IPS DF 6.9 (cell line): ENCODE measurements at regions not wholly inside any gene's neighbourhood (a gene's known extent, or its start where the extent isn't known, plus 50 kb on each side); places are given as distances from the start of the nearest gene placed in this dataset.

ENCODE experiments used
- DNase-seq: peaks from one replicate; pipeline ENCODE4 v3.0.0-alpha.2; 2013; ENCODE audit warnings: low read depth, low spot score
- H3K27ac ChIP-seq: one replicate; pipeline ENCODE4 v1.5.1; 2013; ENCODE audit warnings: low read length, control low read depth
- H3K27me3 ChIP-seq: 2 replicates; pipeline ENCODE4 v1.6.1; 2013; ENCODE audit warnings: mild to moderate bottlenecking, low read length; ENCODE audit not compliant: control insufficient read depth, insufficient read depth
- H3K36me3 ChIP-seq: 2 replicates; pipeline ENCODE4 v1.6.1; 2013; ENCODE audit warnings: low read length; ENCODE audit not compliant: control insufficient read depth, insufficient read depth
- H3K4me1 ChIP-seq: 2 replicates; pipeline ENCODE4 v1.6.1; 2013; ENCODE audit warnings: low read length; ENCODE audit not compliant: control insufficient read depth, insufficient read depth
- H3K4me3 ChIP-seq: 2 replicates; pipeline ENCODE4 v1.5.1; 2013; ENCODE audit warnings: mild to moderate bottlenecking, low read length
- H3K9me3 ChIP-seq: 2 replicates; pipeline ENCODE4 v1.6.1; 2013; ENCODE audit warnings: low read length, inconsistent platforms; ENCODE audit not compliant: control insufficient read depth, insufficient read depth
- WGBS: extraction: QIAGEN DNeasy Blood & Tissue Kit; methylation state at CpG from one replicate; pipeline ENCODE4 v1.1.7; 2013; ENCODE audit warnings: mixed read lengths, missing lambda C conversion rate; ENCODE audit not compliant: insufficient read length, insufficient coverage; 5-methylcytosine and 5-hydroxymethylcytosine counted together

DNA sequence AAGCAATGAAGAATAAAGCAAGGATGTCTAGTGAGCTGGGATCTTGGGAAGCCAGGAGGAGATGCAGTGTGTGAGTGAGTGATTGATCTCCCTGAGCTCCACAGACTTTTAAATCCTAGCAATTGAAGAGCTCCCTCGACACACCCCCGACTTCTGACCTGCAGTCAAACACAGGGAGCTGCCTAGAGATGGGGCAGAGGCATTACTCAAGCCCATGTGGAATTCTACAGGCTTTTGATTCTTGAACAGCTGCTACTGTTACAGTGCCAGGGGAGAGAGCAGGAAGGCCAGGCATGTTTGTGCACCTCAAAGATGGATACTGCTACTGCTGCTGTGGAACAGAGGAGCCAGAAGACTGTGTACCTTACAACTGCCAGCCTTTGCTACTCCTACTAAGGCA lies 1403.1 kb upstream of the ALCAM start:
- DNase-seq, result no peak
- no CpG with 5 or more reads among the region's 2 CpGs for whole genome bisulfite sequencing
- Histone ChIP-seq H3K9me3 (0 out of 2 replicates have a peak, but pooled peaks cover 1% of the 10 kb centered on the region), H3K27ac (no peak overlapping the region), H3K36me3 (no peaks in the 10 kb centered on the region; the same call in 1 of the 2 replicates), H3K27me3 (no peaks in the 10 kb centered on the region), H3K4me1 (no peaks in the 10 kb centered on the region), H3K4me3 (no peak overlapping the region)

DNA sequence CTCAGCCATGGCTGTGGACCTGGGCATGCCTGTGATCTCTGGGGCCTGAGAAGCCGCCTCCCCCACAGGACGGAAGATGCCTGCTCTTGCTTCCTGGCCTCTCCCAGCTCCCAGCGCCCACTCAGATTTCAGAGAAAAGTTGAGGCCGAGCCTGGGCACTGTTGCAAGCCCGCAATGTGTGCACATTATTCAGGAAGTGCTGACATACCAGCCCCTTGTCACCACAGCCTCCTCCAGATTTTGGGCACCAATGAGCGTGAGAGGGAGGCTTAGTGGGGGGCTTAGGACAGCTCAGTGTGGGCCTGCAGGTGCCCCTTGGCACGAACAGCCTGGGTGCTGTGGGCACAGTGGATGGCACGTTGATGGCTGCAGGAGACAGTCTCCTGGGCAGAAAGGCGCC lies 1400.9 kb upstream of the ALCAM start:
- Histone ChIP-seq H3K27ac (no peak overlapping the region), H3K27me3 (no peaks in the 10 kb centered on the region), H3K4me1 (no peaks in the 10 kb centered on the region), H3K36me3 (no peaks in the 10 kb centered on the region; the same call in 1 of the 2 replicates), H3K4me3 (no peak overlapping the region), H3K9me3 (0 out of 2 replicates have a peak, but pooled peaks cover 1% of the 10 kb centered on the region)
- DNase-seq, result no peak
- WGBS, result no CpG with 5 or more reads among the region's 9 CpGs

DNA sequence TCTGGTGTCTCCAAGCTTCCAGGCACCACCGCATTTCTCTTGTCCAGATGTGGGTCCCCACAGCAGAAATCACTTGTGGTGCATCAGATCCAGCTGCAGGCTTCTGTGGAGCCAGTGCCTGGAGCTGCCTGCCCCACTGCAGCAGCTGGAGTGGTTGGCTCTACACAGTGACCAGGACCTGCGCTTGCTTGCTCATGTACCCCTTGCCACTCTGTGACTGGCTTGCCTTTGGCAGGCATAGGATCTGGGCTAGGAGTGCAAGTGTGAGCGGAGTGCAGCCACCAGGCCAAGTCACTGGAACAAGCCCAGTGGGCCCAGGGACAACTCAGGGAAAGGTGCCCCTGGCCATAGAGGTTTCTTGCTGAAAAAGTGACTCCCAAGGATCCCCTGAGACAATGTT lies 1400.0 kb upstream of the ALCAM start:
- WGBS, result no CpG with 5 or more reads among the region's 3 CpGs
- no peak for DNase-seq
- Histone ChIP-seq H3K4me3 (no peak overlapping the region), H3K4me1 (no peaks in the 10 kb centered on the region), H3K36me3 (no peaks in the 10 kb centered on the region; the same call in 1 of the 2 replicates), H3K9me3 (0 out of 2 replicates have a peak, but pooled peaks cover 1% of the 10 kb centered on the region), H3K27ac (no peak overlapping the region), H3K27me3 (no peaks in the 10 kb centered on the region)

DNA sequence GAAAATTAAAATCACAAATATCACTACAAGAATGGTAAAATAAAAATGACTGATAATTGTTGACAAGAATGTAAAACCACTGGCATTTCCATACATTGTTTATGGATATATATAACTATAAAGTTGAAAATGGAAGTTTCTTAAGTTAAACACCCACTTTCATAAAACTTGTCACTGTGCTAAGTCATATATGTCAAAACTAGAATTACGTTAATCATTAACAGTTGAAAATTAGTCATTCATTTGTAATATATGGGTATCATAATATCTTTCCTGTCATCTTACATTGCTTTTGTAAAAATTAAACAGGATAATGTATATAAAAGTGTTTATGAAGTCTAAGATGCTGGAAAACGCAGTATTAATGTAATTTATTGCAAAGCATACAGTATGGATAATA lies 1398.6 kb upstream of the ALCAM start:
- no CpG with 5 or more reads among the region's 2 CpGs for WGBS
- Histone ChIP-seq H3K9me3 (0 out of 2 replicates have a peak, but pooled peaks cover 1% of the 10 kb centered on the region), H3K27me3 (no peaks in the 10 kb centered on the region), H3K4me1 (no peaks in the 10 kb centered on the region), H3K4me3 (no peak overlapping the region), H3K27ac (no peak overlapping the region), H3K36me3 (no peaks in the 10 kb centered on the region; the same call in 1 of the 2 replicates)
- no peak for DNase-seq

DNA sequence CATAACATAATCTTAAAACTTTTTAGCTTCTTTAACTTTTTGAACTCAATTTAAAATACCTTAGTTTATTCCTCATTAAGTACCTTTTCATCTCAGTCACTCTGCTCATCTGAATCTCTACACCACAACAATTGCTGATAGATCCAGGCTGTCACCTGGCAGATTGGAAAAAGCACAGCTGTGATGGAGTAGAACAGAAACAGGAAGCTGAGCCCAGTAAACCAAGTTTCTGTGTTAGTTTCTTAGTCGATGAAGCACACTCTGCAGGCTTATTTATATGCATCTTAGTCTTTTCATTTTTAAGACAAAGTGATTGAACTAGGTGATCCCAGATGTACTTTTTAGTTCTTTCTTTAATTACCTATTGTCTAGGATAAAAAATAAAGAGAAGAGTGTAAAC lies 1398.0 kb upstream of the ALCAM start:
- Histone ChIP-seq H3K36me3 (no peaks in the 10 kb centered on the region; the same call in 1 of the 2 replicates), H3K4me3 (no peak overlapping the region), H3K9me3 (0 out of 2 replicates have a peak, but pooled peaks cover 1% of the 10 kb centered on the region), H3K27ac (no peak overlapping the region), H3K27me3 (no peaks in the 10 kb centered on the region), H3K4me1 (no peaks in the 10 kb centered on the region)
- WGBS, result no CpG with 5 or more reads among the region's 1 CpG
- DNase-seq, result no peak

DNA sequence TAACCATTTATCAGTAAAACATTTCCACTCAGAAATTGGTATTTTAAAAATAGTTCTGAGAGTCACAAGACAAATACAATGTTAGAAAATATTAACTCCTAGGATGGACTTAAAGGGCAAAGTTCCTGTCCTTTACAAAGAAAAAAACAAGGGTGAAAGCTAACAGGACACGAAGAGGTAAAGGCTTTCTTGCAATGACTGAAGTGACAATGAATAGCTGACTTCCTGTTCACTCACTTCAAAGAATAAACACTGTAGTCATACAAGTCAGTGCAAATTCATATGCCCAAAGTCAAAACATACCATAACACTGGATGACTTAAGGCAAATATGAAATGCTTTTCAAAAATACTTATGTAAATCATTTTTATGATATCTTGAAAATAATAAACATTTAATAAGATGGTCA lies 1389.8 kb upstream of the ALCAM start:
- DNase-seq, result no peak
- Histone ChIP-seq H3K9me3 (no peaks in the 10 kb centered on the region), H3K36me3 (no peaks in the 10 kb centered on the region), H3K4me3 (no peak overlapping the region), H3K4me1 (no peaks in the 10 kb centered on the region), H3K27ac (no peak overlapping the region), H3K27me3 (no peaks in the 10 kb centered on the region)
- no CpG with 5 or more reads among the region's 1 CpG for WGBS

DNA sequence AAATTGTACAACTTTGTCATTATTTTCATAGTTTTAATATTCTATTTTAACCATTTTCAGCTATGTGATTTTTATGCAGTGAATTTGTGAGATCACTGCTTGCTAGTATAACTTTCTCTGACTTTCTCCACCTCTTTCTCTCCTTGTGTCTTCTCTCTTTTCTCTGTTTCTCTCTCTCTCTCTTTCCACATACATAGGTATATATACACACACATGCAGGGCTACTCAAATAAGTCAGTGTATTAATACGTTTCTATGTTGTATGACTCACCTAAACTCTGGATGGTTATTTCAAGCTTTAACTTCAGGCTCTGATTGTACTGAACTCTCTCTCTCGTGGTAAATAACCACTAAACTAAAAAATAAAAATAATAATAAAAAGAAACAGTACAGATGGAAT lies 1389.3 kb upstream of the ALCAM start:
- Histone ChIP-seq H3K27ac (no peak overlapping the region), H3K4me3 (no peak overlapping the region), H3K9me3 (no peaks in the 10 kb centered on the region), H3K27me3 (no peaks in the 10 kb centered on the region), H3K36me3 (no peaks in the 10 kb centered on the region), H3K4me1 (no peaks in the 10 kb centered on the region)
- no peak for DNase-seq
- whole genome bisulfite sequencing, result no CpG with 5 or more reads among the region's 2 CpGs

DNA sequence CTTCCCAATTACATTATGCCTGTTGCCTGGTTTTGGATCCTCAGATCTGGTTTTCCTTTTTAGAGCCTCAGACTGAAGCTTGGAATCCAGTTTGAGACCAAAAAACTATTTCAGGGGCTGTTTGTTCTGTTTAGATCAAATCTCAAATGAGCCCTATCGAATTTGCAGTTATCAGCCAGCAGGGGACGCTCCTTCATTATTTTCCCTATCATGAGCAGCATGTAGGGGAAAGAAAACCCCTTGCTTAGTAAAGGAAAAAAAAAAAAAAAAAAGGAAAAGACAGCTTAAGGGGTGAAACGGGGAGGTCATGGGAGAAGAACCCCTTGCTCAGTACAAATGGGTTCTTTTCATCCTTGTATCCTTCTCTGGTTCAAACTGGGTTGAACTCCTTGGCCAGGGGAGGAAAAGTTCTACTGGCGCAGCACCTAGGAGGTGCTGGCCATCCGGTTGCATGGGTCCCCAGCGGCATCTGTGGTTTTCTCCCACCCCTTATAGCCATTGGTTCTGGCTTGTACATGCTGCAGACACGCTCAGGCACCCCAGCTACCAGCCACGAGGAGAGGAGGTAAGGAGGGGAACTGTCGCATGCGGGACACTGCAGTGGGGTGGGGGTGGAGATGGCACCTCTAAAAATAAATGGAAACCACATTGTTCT lies 1375.1 kb upstream of the ALCAM start:
- no peaks in the 10 kb centered on the region for H3K36me3 ChIP-seq
- no peaks in the 10 kb centered on the region for H3K9me3 ChIP-seq
- H3K27ac ChIP-seq, result no peak overlapping the region
- H3K4me3 ChIP-seq, result no peak overlapping the region
- H3K27me3 ChIP-seq, result no peaks in the 10 kb centered on the region
- DNase-seq, result peak; percentile 41
- H3K4me1 ChIP-seq, result no peaks in the 10 kb centered on the region
- WGBS, result no CpG with 5 or more reads among the region's 10 CpGs

DNA sequence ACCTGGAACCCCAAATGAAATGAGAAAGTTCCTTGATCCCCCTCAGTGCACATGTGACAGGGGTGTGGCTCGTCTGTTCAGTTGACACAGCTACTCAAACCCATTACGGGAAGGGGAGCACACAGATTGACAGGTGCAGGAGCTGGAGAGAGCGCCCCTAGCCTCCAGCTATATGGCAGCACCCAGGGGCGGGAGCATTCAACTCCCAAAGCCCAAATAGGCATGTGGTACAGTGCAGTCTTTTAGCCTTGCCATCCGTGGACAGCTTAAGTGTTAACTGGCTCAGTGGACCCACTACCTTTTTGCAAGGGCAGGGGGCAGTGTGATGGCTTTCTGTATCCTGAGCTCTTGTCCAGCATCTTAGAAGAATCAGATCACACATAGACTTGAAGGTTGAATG lies 1374.2 kb upstream of the ALCAM start:
- Histone ChIP-seq H3K9me3 (no peaks in the 10 kb centered on the region), H3K4me1 (no peaks in the 10 kb centered on the region), H3K36me3 (no peaks in the 10 kb centered on the region), H3K4me3 (no peak overlapping the region), H3K27ac (no peak overlapping the region), H3K27me3 (no peaks in the 10 kb centered on the region)
- no peak for DNase-seq
- no CpG with 5 or more reads among the region's 5 CpGs for WGBS

DNA sequence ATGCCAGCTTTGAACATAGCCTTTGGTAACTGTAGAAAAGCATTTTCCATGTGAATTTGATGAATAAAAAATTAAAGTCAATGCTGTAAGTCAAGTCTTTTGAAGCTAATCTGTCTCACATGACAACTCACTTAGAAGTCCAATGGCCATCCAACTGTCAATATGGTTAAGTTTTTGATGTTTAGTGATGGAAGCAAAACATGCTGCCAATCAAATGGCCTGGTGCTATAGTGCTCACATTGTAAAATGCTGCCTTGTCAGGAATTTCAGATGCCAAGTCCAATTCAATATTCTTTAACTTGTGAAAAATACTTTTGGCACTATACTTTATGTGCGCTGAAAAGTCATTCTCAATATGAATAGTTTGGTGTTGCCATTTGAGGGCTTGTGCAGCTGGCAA lies 1361.8 kb upstream of the ALCAM start:
- H3K9me3 ChIP-seq, result no peaks in the 10 kb centered on the region
- no peak for DNase-seq
- no peaks in the 10 kb centered on the region for H3K27me3 ChIP-seq
- no peaks in the 10 kb centered on the region for H3K4me1 ChIP-seq
- H3K4me3 ChIP-seq, result no peak overlapping the region
- H3K36me3 ChIP-seq, result no peaks in the 10 kb centered on the region
- no CpG with 5 or more reads among the region's 1 CpG for WGBS
- no peak overlapping the region for H3K27ac ChIP-seq

DNA sequence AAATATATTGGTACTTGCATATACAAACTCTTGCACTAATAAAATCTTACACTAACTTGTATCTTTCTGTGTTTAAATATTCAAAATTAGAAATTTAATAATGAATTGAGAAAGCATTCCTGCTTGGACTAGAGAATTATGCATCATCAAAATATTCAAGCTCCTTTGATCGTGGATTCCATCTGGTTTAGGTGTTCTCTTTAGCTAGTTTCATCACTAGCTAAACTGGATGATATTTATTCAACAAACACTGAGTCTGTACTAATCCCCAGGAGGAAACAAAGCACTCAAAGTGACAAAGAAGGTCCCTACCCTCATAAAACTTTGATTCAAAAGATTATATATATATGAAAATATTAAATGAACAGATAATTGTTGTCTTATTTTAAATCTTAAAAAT lies 1360.9 kb upstream of the ALCAM start:
- no peak overlapping the region for H3K27ac ChIP-seq
- DNase-seq, result no peak
- H3K4me3 ChIP-seq, result no peak overlapping the region
- H3K9me3 ChIP-seq, result no peaks in the 10 kb centered on the region
- H3K27me3 ChIP-seq, result no peaks in the 10 kb centered on the region
- no peaks in the 10 kb centered on the region for H3K36me3 ChIP-seq
- no peaks in the 10 kb centered on the region for H3K4me1 ChIP-seq
- WGBS, result no CpG with 5 or more reads among the region's 1 CpG
